Loucy (cell line): ENCODE measurements at regions not wholly inside any gene's neighbourhood (a gene's known extent, or its start where the extent isn't known, plus 50 kb on each side); places are given as distances from the start of the nearest gene placed in this dataset.

ENCODE experiments used
- H2AFZ ChIP-seq: fragments of 200-600 bp; sonication (generic); 2 replicates; pipeline ENCODE4 v1.6.0; 2016; ENCODE audit warnings: antibody characterized with exemption, mild to moderate bottlenecking, low read length, moderate library complexity
- H3F3A ChIP-seq: fragments of 200-600 bp; 2 replicates; pipeline ENCODE4 v1.6.0; 2016; ENCODE audit warnings: antibody characterized with exemption, low read depth, mild to moderate bottlenecking
- H3K27me3 ChIP-seq: fragments of 200-600 bp; sonication (generic); 2 replicates; pipeline ENCODE4 v1.6.1; 2014; ENCODE audit warnings: low read length, mild to moderate bottlenecking; ENCODE audit not compliant: insufficient read depth, poor library complexity, severe bottlenecking
- H3K36me3 ChIP-seq: fragments of 200-600 bp; sonication (generic); 2 replicates; pipeline ENCODE4 v1.6.1; 2016; ENCODE audit warnings: low read length; ENCODE audit not compliant: insufficient read depth
- H3K4me1 ChIP-seq: fragments of 200-600 bp; sonication (generic); 2 replicates; pipeline ENCODE4 v1.5.1; 2014; ENCODE audit warnings: low read length, mild to moderate bottlenecking; ENCODE audit not compliant: insufficient read depth, poor library complexity, severe bottlenecking
- H3K4me2 ChIP-seq: fragments of 200-600 bp; sonication (generic); 2 replicates; pipeline ENCODE4 v1.6.0; 2014; ENCODE audit warnings: antibody characterized with exemption, low read length, low read depth, mild to moderate bottlenecking; ENCODE audit not compliant: poor library complexity, severe bottlenecking
- H3K4me3 ChIP-seq: fragments of 200-600 bp; sonication (generic); 2 replicates; pipeline ENCODE4 v1.5.1; 2014; ENCODE audit warnings: low read length, mild to moderate bottlenecking, mixed read lengths; ENCODE audit not compliant: poor library complexity, severe bottlenecking
- H3K79me2 ChIP-seq: fragments of 200-600 bp; sonication (generic); 2 replicates; pipeline ENCODE4 v1.6.1; 2014; ENCODE audit warnings: low read length; ENCODE audit not compliant: insufficient read depth
- H3K9ac ChIP-seq: fragments of 200-600 bp; sonication (generic); 2 replicates; pipeline ENCODE4 v1.6.0; 2014; ENCODE audit warnings: mild to moderate bottlenecking, low read depth, low read length, moderate library complexity; ENCODE audit not compliant: poor library complexity, severe bottlenecking
- H3K9me2 ChIP-seq: fragments of 200-600 bp; sonication (generic); replicated peaks from 2 replicates; pipeline ENCODE4 v1.6.1; 2016; ENCODE audit warnings: low read depth, low read length, mixed read lengths
- H3K9me3 ChIP-seq: fragments of 200-600 bp; sonication (generic); 2 replicates; pipeline ENCODE4 v1.6.1; 2014; ENCODE audit warnings: mild to moderate bottlenecking, antibody characterized with exemption, low read length, low read depth; ENCODE audit not compliant: insufficient read depth
- H4K20me1 ChIP-seq: fragments of 200-600 bp; sonication (generic); 2 replicates; pipeline ENCODE4 v1.6.0; 2014; ENCODE audit warnings: antibody characterized with exemption, low read length, mild to moderate bottlenecking; ENCODE audit not compliant: insufficient read depth, poor library complexity, severe bottlenecking
- EZH2phosphoT487 ChIP-seq: fragments of 200-600 bp; IDR thresholded peaks from 2 replicates; pipeline ENCODE4 v1.6.1; 2018; ENCODE audit warnings: antibody characterized with exemption, mild to moderate bottlenecking, moderate library complexity, borderline replicate concordance
- TF ChIP-seq, protein P1 (sequence below): fragments of 200-600 bp; sonication (generic); conservative IDR thresholded peaks from 2 replicates; pipeline ENCODE4 v1.5.1; 2014; ENCODE audit warnings: mild to moderate bottlenecking, antibody characterized with exemption, low read length

DNA sequence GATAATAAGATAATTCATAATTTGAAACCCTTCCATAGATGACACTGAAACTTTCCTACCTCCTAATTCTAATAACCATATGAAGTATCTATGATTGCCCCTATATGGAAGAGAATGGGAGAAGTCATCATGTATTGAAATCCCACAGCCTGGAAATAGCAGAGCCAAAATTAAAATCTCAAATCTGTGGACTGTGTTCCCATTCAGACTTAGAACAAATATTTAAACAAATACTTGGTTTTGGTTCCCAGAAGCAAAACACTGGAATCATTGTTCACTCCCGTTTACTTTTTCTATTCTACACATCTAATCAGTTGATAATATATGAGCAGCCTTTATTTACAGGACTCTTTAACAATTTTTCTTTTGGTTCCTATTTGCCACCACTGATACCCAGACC, 92.6 kb upstream of the PTPRD start:
- no peak overlapping the region for H3K4me3 ChIP-seq
- H3K4me2 ChIP-seq = no peak overlapping the region
- H3K79me2 ChIP-seq = no peaks in the 10 kb centered on the region
- no peaks in the 10 kb centered on the region for H3K9me2 ChIP-seq
- H3K9me3 ChIP-seq = no peaks in the 10 kb centered on the region
- no peak overlapping the region for H2AFZ ChIP-seq
- TF ChIP-seq, protein P1, sequence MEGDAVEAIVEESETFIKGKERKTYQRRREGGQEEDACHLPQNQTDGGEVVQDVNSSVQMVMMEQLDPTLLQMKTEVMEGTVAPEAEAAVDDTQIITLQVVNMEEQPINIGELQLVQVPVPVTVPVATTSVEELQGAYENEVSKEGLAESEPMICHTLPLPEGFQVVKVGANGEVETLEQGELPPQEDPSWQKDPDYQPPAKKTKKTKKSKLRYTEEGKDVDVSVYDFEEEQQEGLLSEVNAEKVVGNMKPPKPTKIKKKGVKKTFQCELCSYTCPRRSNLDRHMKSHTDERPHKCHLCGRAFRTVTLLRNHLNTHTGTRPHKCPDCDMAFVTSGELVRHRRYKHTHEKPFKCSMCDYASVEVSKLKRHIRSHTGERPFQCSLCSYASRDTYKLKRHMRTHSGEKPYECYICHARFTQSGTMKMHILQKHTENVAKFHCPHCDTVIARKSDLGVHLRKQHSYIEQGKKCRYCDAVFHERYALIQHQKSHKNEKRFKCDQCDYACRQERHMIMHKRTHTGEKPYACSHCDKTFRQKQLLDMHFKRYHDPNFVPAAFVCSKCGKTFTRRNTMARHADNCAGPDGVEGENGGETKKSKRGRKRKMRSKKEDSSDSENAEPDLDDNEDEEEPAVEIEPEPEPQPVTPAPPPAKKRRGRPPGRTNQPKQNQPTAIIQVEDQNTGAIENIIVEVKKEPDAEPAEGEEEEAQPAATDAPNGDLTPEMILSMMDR = no peak
- TF ChIP-seq EZH2phosphoT487 = no peak
- H3K9ac ChIP-seq = no peak overlapping the region
- H3K27me3 ChIP-seq = no peaks in the 10 kb centered on the region
- no peaks in the 10 kb centered on the region for H3F3A ChIP-seq
- H4K20me1 ChIP-seq = no peaks in the 10 kb centered on the region
- H3K4me1 ChIP-seq = no peaks in the 10 kb centered on the region
- no peaks in the 10 kb centered on the region for H3K36me3 ChIP-seq

DNA sequence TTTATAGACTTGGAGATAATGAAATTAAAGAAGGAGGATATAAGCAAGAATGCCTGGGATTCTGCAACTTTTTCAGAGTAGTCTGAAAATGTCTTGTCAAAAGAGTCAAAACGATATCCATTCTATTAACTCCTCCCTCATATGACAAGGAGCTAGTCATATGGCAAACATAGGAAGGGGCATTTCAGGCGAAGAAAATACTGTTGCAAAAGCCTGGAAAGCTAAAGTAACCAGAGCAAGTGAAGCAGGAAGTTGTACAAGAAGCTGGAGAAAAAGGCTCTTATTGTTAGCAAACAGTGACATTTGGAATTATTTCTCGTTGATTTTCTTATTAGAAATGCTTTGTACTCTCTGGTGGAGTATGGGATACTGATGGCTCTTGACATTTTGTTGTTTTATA, 94.0 kb upstream of the PTPRD start:
- no peaks in the 10 kb centered on the region for H3K36me3 ChIP-seq
- H3F3A ChIP-seq = no peaks in the 10 kb centered on the region
- no peak overlapping the region for H3K9ac ChIP-seq
- no peaks in the 10 kb centered on the region for H3K79me2 ChIP-seq
- no peaks in the 10 kb centered on the region for H4K20me1 ChIP-seq
- H3K4me1 ChIP-seq = no peaks in the 10 kb centered on the region
- no peak overlapping the region for H3K4me3 ChIP-seq
- H3K9me3 ChIP-seq = no peaks in the 10 kb centered on the region
- H3K4me2 ChIP-seq = no peak overlapping the region
- H3K27me3 ChIP-seq = no peaks in the 10 kb centered on the region
- H2AFZ ChIP-seq = peak overlapping the region; percentile 40; the same call in 1 of the 2 replicates
- no peaks in the 10 kb centered on the region for H3K9me2 ChIP-seq
- TF ChIP-seq, protein P1 = no peak
- TF ChIP-seq EZH2phosphoT487 = no peak

DNA sequence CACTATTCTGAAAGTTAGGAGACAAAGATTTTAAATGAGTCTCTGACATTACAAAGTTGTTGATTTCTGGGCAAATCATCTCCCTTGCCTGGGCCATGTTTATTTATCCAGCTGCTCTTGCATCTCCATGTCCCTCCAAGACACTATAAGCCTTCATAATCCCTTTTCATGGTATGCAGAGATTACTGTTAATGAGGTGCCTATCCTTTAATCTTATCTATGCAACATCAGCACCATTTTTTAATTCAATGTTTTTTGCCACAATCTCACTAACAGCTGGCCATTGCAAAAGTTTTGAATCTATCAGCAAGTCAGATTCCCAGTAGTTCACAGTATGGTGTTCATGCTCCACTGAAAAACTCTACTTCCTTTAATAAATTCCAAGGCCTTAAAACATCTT, 108.5 kb upstream of the PTPRD start:
- Histone ChIP-seq H3K79me2 (no peaks in the 10 kb centered on the region), H3K4me2 (no peak overlapping the region), H3K27me3 (no peaks in the 10 kb centered on the region), H3F3A (no peaks in the 10 kb centered on the region), H3K9me3 (no peaks in the 10 kb centered on the region), H3K4me3 (no peak overlapping the region), H3K9me2 (no peaks in the 10 kb centered on the region), H3K4me1 (no peaks in the 10 kb centered on the region), H3K36me3 (no peaks in the 10 kb centered on the region), H4K20me1 (no peaks in the 10 kb centered on the region), H3K9ac (no peak overlapping the region), H2AFZ (no peak overlapping the region)
- TF ChIP-seq, protein P1 = no peak
- TF ChIP-seq EZH2phosphoT487 = no peak
